Activated CD8-positive, alpha-beta T cell treated with anti-CD3 and anti-CD28 coated beads for 36 hours (primary cell): ENCODE measurements at regions not wholly inside any gene's neighbourhood (a gene's known extent, or its start where the extent isn't known, plus 50 kb on each side); places are given as distances from the start of the nearest gene placed in this dataset.

Experiments used
- ATAC-seq: fragments of 200-7000 bp; cut with Tn5 transposase; one replicate; pipeline ENCODE4 v1.10.0; 2021; ENCODE audit warnings: mild to moderate bottlenecking, moderate library complexity
- CTCF ChIA-PET: fragments of 350-600 bp; sonication (Branson Sonifier 250); formaldehyde crosslinking; loops from one replicate; lab custom pipeline; 2021; ENCODE audit warnings: antibody characterized with exemption; lab: Charles Lee
- POLR2A ChIA-PET: fragments of 350-600 bp; sonication (Branson Sonifier 250); formaldehyde crosslinking; loops from one replicate; lab custom pipeline; 2021; ENCODE audit warnings: antibody characterized with exemption; lab: Charles Lee
- DNase-seq: peaks from one replicate; pipeline ENCODE4 v3.0.0-alpha.2; 2020
- H3K27ac Mint-ChIP-seq: one replicate; pipeline ENCODE4 v1.8.0; 2021; ENCODE audit warnings: mild to moderate bottlenecking, mixed read lengths
- H3K27me3 Mint-ChIP-seq: one replicate; pipeline ENCODE4 v1.8.0; 2021; ENCODE audit warnings: mixed read lengths
- H3K36me3 Mint-ChIP-seq: one replicate; pipeline ENCODE4 v1.8.0; 2021; ENCODE audit warnings: low read depth, mixed read lengths
- H3K4me1 Mint-ChIP-seq: one replicate; pipeline ENCODE4 v1.8.0; 2021; ENCODE audit warnings: low read depth, mixed read lengths
- H3K4me3 Mint-ChIP-seq: one replicate; pipeline ENCODE4 v1.8.0; 2021; ENCODE audit warnings: mild to moderate bottlenecking, moderate library complexity, mixed read lengths
- H3K9me3 Mint-ChIP-seq: one replicate; pipeline ENCODE4 v1.8.0; 2021; ENCODE audit warnings: mixed read lengths
- intact Hi-C: fragments of 100-400 bp; cut with micrococcal nuclease; formaldehyde crosslinking; loops from one replicate; pipeline ENCODE4 v1.10.0; 2022
- TF ChIP-seq, protein P1 (sequence below): fragments of 200-600 bp; IDR thresholded peaks from one replicate; pipeline ENCODE4 v1.8.0; 2022; ENCODE audit warnings: antibody characterized with exemption, mild to moderate bottlenecking

GRCh38 chr7:12898004-12898403 is 210.6 kb downstream of the ARL4A start:
- no peaks in the 10 kb centered on the region for H3K36me3 Mint-ChIP-seq
- DNase-seq (no peak), ATAC-seq (no peak)
- H3K9me3 Mint-ChIP-seq = no peaks in the 10 kb centered on the region
- POLR2A ChIA-PET = no interaction called here
- H3K27me3 Mint-ChIP-seq = no peaks in the 10 kb centered on the region
- CTCF ChIA-PET = no interaction called here
- no peak overlapping the region for H3K4me3 Mint-ChIP-seq
- H3K4me1 Mint-ChIP-seq = no peaks in the 10 kb centered on the region
- TF ChIP-seq, protein P1, sequence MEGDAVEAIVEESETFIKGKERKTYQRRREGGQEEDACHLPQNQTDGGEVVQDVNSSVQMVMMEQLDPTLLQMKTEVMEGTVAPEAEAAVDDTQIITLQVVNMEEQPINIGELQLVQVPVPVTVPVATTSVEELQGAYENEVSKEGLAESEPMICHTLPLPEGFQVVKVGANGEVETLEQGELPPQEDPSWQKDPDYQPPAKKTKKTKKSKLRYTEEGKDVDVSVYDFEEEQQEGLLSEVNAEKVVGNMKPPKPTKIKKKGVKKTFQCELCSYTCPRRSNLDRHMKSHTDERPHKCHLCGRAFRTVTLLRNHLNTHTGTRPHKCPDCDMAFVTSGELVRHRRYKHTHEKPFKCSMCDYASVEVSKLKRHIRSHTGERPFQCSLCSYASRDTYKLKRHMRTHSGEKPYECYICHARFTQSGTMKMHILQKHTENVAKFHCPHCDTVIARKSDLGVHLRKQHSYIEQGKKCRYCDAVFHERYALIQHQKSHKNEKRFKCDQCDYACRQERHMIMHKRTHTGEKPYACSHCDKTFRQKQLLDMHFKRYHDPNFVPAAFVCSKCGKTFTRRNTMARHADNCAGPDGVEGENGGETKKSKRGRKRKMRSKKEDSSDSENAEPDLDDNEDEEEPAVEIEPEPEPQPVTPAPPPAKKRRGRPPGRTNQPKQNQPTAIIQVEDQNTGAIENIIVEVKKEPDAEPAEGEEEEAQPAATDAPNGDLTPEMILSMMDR = no peak
- no peak overlapping the region for H3K27ac Mint-ChIP-seq
- intact Hi-C loops = no loop called here

DNA sequence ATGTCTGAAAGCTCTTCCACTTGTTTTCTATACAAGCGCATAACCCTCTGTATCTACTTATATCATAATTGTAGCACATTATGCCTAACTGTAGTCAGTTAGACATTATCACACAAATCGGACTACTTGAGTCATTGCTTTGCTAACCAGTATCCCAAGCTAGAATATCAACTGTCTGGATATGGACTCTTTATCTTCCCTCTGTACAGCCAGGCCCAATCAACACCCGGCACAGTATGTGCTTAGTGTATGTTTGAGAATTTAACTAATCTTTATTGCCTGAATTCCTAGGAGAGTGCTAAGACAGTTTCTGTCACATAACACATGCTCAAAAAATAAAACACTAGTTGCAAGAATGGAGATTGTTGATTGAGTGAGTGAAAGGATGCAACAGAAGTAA is 211.2 kb downstream of the ARL4A start:
- TF ChIP-seq, protein P1 = no peak
- no peak for ATAC-seq

GRCh38 chr7:12905671-12906070 is 218.2 kb downstream of the ARL4A start:
- Mint-ChIP-seq H3K27me3 (no peaks in the 10 kb centered on the region), H3K36me3 (no peaks in the 10 kb centered on the region), H3K9me3 (no peaks in the 10 kb centered on the region), H3K4me1 (no peaks in the 10 kb centered on the region), H3K27ac (no peak overlapping the region), H3K4me3 (no peak overlapping the region)
- no peak for ATAC-seq
- ChIA-PET CTCF (no interaction called here), POLR2A (no interaction called here)
- no peak for DNase-seq
- intact Hi-C loops = no loop called here
- TF ChIP-seq, protein P1 = no peak

More for the DNA sequence above, 211.2 kb downstream of the ARL4A start:
- no peak for DNase-seq
- no peaks in the 10 kb centered on the region for H3K27me3 Mint-ChIP-seq
- H3K4me3 Mint-ChIP-seq = no peak overlapping the region
- no peaks in the 10 kb centered on the region for H3K4me1 Mint-ChIP-seq
- ChIA-PET POLR2A (no interaction called here), CTCF (no interaction called here)
- intact Hi-C loops = no loop called here
- H3K27ac Mint-ChIP-seq = no peak overlapping the region
- H3K36me3 Mint-ChIP-seq = no peaks in the 10 kb centered on the region
- no peaks in the 10 kb centered on the region for H3K9me3 Mint-ChIP-seq

- H3K4me1 Mint-ChIP-seq = no peaks in the 10 kb centered on the region
- ATAC-seq = no peak
- CTCF ChIA-PET = no interaction called here
- no peaks in the 10 kb centered on the region for H3K9me3 Mint-ChIP-seq
- H3K27me3 Mint-ChIP-seq = no peaks in the 10 kb centered on the region
- H3K36me3 Mint-ChIP-seq = no peaks in the 10 kb centered on the region
- no peak overlapping the region for H3K27ac Mint-ChIP-seq
- POLR2A ChIA-PET = no interaction called here
- intact Hi-C loops = no loop called here
- DNase-seq = no peak
- TF ChIP-seq, protein P1 = no peak
- no peak overlapping the region for H3K4me3 Mint-ChIP-seq
Measured at GRCh38 chr7:12907774-12908173, 220.3 kb downstream of the ARL4A start.

DNA sequence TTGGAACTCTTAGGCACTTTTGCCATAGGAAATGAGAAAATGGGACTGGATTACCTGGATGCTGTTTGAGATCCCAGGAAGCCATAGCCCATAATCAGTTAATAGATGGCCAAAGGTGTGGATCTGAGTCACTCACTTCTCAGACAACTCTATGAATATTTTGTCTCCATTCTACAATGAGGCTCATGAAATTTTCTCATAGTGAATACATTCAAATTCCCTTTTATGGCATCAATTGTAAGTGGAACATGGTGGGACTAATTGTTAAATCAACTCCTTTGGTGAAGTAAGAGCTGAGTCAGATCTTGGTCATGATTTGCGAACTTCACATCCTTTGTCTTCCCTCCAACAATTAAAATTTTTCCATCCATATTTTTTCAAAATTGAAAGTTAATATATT is 222.1 kb downstream of the ARL4A start:
- Mint-ChIP-seq H3K4me1 (no peaks in the 10 kb centered on the region), H3K27me3 (no peaks in the 10 kb centered on the region), H3K27ac (no peak overlapping the region), H3K4me3 (no peak overlapping the region), H3K36me3 (no peaks in the 10 kb centered on the region), H3K9me3 (no peaks in the 10 kb centered on the region)
- CTCF ChIA-PET = no interaction called here
- TF ChIP-seq, protein P1 = no peak
- intact Hi-C loops = no loop called here
- DNase-seq = no peak
- no peak for ATAC-seq
- POLR2A ChIA-PET = no interaction called here
